Fibroblast of skin of abdomen (primary cell): ENCODE measurements at regions not wholly inside any gene's neighbourhood (a gene's known extent, or its start where the extent isn't known, plus 50 kb on each side); places are given as distances from the start of the nearest gene placed in this dataset.
"Not testable (repeated sequence)": the region's sequence is repeated elsewhere in the genome, so short reads cannot be mapped to it uniquely, and the experiment has no call there.

Experiments used
- DNase-seq: peaks from one replicate; pipeline ENCODE4 v3.0.0-alpha.2; 2013

DNA sequence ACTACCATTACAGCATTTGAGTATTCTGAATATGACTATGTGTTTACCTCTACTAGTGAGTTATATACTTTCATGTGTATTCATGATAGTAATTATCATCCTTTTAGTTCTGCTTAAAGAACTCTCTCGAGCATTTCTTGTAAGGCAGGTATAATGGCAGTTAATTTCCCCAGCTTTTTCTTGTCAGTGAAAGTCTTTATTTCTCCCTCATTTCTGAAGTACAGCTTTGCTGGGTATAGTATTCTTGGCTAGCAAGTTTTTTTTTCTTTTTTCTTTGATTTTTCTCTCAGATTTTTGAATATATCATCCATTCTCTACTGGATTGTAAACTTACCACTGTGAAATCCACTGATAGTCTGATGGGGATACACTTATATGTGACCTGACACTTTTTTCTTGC lies 165.9 kb upstream of the ARHGAP5 start:
- DNase-seq: no peak

- no peak for DNase-seq
Observed at GRCh38 chr14:31913370-31913769, 163.7 kb upstream of the ARHGAP5 start.

DNA sequence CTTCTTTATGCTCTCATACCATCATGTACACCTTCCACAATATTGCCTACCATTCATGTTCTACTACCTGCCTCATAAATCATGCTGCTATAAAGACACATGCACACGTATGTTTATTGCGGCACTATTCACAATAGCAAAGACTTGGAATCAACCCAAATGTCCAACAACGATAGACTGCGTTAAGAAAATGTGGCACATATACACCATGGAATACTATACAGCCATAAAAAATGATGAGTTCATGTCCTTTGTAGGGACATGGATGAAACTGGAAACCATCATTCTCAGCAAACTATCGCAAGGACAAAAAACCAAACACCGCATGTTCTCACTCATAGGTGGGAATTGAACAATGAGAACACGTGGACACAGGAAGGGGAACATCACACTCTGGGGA lies 158.8 kb upstream of the ARHGAP5 start:
- DNase-seq: not testable (repeated sequence)

GRCh38 chr14:31920001-31920400 lies 157.1 kb upstream of the ARHGAP5 start:
- no peak for DNase-seq

- peak; percentile 42 for DNase-seq
Observed at GRCh38 chr14:31920989-31921650, 156.0 kb upstream of the ARHGAP5 start.

- no peak for DNase-seq
Observed at GRCh38 chr14:31921721-31922120, 155.4 kb upstream of the ARHGAP5 start.

GRCh38 chr14:31926123-31926522 lies 151.0 kb upstream of the ARHGAP5 start:
- no peak for DNase-seq

DNA sequence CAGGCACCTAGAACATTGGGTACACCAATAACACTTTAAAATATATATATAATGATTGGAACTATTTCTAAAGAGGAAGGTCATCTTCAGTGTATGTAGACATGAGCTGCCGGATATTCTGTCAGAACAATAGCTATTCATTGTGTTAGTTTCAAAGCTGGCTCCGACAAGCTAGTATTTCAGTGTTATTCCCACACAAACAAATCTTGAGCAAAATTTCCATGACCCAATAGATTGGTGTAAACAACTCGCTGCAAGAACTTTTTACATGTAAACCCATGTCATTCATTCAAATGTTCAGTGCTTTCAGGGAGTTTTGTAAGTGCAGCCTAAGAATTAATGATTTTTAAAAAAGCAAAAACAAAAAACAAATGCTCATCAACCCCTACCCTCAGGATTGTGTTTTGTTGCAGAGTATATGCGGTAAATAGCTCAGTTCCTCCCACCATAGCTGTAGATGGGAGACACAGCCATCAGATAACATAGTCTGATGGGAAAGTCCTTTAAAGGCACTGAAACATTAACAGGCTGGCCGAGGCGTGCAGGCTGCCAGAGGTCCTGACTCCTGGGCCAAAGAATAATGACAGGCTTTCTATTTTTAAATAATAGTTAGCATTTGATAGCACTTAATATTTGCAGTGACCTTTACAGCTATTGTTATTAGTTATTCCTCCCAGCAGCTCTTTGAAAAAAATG lies 150.3 kb upstream of the ARHGAP5 start:
- no peak for DNase-seq

DNA sequence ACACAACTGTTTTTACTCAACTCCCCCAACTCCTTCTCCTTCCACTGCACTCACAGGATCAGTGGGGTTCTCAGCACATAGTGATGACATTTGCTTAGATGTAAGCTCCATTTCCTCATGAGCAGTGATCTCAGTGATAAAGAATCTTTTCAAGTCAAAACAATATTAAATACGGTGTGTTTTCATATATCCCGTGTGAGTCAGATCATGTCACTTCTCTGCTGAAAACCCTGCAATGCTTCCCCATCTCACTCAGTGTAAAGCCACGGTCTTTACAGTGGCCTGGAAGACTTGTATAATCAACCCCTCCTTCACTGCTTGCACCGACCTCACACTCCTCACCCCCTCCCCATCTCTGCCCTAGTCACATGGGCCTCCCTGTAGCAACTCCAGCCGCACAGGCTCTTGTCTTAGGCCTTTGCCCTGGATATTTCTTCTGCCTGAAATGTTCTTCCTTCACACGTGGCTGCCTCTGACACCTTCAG lies 149.7 kb upstream of the ARHGAP5 start:
- DNase-seq: peak; percentile 96

- no peak for DNase-seq
Observed at GRCh38 chr14:31930070-31930469, 147.0 kb upstream of the ARHGAP5 start.

DNA sequence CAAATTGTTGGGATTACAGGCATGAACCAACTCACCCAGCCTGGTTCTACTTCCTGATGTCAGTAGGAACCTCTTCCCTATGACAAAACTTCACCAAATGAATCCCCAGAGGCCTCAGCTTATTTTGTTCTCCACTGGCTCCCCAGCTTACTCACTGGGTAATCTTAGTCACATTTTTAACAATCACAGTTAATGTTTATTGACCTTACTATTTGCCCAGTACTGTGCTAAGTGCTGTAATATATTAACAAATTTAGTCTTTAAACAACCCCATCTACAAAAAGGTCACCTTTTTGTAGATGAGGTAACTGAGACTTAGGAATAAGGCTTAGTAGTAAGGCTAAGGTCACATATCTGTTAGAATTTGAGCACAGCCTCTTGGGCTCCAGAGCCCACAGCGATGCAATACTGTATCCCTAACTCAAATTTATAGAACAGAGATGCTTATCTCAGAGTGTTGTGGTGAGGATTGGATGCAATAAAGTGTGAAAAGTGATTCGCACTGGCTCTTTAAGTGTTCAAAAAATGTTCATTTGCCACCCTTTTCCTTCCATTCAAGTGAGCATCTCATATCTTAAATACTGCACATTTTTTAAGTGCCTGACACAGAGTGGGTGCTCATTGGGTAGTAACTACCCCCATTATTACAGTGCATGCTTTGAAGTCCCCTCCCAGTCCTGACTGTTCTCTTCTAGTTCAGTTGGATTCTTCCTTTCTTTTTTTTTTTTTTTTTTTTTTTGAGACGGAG lies 146.4 kb upstream of the ARHGAP5 start:
- DNase-seq: peak; percentile 72

GRCh38 chr14:31932675-31933074 lies 144.4 kb upstream of the ARHGAP5 start:
- DNase-seq: no peak

- no peak for DNase-seq
Observed at GRCh38 chr14:31933716-31934115, 143.4 kb upstream of the ARHGAP5 start.

- peak; percentile 65 for DNase-seq
Observed at GRCh38 chr14:31934767-31935266, 142.3 kb upstream of the ARHGAP5 start.

GRCh38 chr14:31935391-31935790 lies 141.7 kb upstream of the ARHGAP5 start:
- no peak for DNase-seq

DNA sequence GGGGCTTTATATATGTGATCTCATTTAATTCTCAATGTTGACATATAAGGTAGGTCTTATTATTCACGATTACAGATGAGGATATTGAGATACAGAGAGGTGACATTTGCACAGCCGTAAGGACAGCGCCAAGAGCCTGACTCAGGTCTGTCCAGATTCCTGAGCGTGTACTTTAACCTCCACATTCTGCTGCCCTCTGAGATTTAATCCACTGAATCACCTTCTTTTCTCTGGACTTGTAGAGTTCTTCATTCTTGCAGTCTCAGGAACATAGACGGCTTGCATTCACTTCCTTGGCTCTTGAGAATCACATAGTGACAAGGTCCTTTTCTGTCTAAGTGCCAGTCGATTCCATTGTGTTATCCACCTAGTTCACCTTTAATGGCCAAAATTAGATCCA lies 141.0 kb upstream of the ARHGAP5 start:
- no peak for DNase-seq

DNA sequence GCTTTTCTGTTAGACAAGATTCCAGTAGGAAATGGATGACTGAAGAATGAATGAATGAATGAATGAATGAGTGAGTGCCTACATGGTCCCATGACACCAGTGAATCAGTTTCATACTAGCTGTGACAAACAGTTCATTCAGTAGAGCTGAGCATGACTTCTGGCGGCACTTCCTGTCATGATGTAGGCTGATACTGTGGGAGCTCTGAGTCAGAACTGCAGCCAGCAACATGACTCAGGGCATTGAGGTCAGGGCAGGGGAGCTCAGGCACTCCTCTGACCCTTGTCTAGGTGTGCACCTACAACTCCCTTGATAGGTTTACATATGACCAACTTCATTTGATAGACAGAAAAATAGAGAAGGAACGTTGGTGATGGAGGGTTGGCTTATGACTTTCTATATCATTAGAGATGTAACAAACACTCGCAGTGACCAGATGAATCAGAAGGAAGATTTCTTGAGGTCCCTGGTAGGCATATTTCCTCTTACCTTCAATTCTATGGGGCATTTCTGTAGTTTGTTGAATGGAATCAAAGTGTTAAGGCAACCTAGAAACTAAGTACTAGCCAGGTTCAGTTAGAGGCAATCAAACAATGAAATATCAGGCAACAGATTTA lies 139.3 kb upstream of the ARHGAP5 start:
- peak; percentile 77 for DNase-seq

GRCh38 chr14:31939934-31940333 lies 137.2 kb upstream of the ARHGAP5 start:
- no peak for DNase-seq

- no peak for DNase-seq
Observed at GRCh38 chr14:31941487-31941886, 135.6 kb upstream of the ARHGAP5 start.

DNA sequence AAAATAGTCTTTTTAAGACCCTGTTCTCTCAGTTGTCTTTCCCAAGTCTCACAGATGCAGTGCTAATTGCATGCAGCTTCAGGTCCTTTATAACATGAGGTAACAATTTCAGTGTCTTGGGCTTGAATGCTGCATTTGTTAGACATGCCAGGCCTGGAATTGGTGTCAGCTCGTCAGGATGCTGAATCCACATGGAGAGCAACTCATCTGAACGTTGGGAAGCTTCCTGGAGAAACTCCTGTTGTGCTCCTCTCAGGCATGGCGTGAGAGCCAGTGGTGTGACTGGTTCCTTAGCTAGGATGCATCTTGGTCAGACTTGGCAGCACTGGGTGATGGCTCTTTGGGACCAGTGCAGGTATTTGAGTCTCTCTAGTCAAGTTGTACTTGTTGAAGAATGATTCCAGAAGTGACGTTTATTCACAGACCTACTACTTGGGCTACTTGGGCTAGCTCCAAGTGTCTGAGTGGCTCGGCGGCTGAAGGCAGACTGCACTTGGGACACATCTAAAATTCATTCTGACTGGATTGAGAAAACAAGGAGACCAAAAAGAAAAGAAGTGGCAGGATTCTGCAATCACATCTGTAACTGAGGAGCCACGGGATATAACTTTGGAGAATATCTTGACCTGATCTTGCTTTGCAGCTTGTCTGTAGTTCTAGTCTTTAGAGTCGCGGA lies 134.8 kb upstream of the ARHGAP5 start:
- DNase-seq: no peak

GRCh38 chr14:31943217-31943799 lies 133.8 kb upstream of the ARHGAP5 start:
- DNase-seq: no peak

DNA sequence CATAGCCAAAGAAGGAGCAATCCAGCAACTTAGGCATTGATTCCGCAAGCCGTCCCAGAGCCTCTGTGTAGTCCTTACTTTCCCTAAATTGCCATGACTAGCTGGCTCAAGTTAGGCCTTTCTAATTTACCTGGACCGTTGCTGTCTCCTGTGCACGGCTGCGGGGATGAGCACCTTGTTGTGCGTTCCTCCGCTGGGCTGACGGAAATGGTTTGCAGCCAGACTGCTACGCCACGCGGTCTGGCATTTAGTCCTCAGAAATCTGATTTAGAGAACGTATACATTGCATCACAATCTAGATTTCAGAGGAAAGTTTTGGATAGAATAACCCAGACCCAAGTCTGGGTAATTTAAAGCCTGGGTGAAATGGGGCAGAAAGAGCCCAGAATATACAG lies 133.2 kb upstream of the ARHGAP5 start:
- DNase-seq: no peak
